ENCODE measurements at regions not wholly inside any gene's neighbourhood (a gene's known extent, or its start where the extent isn't known, plus 50 kb on each side); places are given as distances from the start of the nearest gene placed in this dataset.
A peak's percentile ranks its signal among the peaks of the same experiment; 100 is the strongest.

- no peak for DNase-seq
Measured at GRCh38 chr2:30371028-30371689, 75.9 kb upstream of the LCLAT1 start.

DNA sequence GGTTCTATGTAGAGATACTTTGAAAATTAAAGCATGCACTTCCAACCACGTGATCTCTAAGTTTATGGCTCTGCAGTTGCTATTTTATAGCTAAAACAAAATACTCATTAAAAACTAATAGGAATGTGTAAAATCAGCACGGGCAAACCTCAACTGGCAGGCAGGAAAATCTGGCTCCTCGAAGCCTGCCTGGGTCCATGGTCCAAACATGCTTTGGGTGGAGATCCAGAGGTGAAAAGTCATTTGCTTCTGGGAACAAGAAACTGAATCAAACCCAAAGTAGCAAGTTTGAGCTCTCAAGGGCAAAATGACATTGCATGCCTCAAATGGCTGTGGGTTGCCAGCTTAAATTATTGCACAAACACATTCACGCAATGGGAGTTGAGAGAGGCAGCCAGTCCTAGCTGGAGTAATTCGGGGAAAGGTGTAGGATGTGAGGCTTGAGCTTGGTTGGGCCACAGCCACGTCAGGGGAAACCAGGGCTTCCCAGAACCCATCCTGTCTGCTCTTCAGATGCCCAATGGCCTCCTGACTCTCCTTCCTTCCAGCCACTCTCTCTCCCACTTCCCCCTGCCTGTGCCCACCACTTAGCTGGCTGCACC is 75.2 kb upstream of the LCLAT1 start:
- DNase-seq: no peak

GRCh38 chr2:30372826-30373225 is 74.2 kb upstream of the LCLAT1 start:
- peak; percentile 29 for DNase-seq

- peak; percentile 42 for DNase-seq
Measured at GRCh38 chr2:30373881-30374302, 73.2 kb upstream of the LCLAT1 start.

DNA sequence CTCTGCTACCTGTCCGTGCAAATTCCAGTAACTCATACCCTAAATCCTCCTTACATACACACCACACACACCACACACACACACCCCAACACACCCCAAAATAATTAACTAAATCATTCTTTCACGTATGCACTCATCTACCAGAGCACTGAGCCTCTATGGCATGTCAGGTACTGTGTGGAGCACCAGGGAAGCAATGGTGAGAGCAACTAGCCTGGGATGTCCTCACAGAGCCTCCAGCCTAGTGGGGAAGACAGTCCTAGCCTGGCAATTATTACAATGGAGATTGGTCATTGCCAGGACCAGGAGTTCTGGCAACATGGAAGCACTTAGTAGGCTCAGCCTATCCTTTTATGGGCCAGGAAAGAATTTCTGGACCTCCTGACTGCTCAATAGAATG is 72.7 kb upstream of the LCLAT1 start:
- no peak for DNase-seq

- DNase-seq: no peak
Measured at GRCh38 chr2:30375915-30376314, 71.1 kb upstream of the LCLAT1 start.

DNA sequence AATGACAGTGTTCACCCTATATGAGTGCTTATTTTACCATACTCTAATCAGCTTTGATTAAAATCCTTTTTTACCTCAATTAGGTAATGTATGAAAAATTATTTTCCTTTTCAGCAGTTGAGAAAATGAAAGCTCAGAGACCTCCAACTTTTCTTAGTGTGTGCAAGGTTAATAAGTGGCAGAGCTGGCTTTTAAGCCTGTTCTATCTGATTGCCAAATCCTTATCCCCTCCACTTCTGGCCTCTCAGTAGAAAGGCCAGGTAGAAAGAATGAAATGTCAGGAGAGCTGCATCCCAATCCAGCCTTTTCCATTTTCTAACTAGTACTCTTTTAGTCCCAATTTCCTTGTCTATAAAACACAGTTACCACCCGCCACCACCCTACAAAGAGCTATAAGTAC is 67.6 kb upstream of the LCLAT1 start:
- DNase-seq: no peak

- no peak for DNase-seq
Measured at GRCh38 chr2:30380824-30381223, 66.2 kb upstream of the LCLAT1 start.

DNA sequence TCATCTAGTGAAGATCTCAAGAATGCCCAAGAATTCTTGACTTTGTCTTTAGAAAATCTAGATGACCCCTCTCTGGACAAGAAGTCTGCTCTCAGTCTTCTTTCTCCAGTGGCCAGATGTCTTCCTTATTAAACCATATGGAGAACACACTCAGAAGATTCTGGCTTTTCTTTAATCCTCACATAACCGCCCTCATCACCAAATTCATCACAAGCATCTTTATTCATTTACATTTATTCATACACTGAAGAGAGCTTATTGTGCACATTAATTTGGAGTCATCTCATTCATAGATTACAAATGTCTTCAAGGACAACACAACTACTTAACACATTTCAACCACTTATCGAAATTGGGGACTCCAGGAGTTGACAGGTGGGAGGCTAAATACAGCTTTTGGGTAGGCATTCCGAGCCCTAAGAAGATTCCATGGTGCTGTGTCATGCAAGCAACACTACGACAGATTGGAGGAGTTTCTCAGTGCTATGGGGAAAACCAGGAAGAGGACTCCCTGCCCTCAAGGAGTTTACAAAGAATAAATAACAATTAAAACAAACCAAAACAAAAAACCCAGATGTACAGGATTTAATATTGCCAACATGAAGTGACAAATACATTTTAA is 64.8 kb upstream of the LCLAT1 start:
- DNase-seq: no peak

DNA sequence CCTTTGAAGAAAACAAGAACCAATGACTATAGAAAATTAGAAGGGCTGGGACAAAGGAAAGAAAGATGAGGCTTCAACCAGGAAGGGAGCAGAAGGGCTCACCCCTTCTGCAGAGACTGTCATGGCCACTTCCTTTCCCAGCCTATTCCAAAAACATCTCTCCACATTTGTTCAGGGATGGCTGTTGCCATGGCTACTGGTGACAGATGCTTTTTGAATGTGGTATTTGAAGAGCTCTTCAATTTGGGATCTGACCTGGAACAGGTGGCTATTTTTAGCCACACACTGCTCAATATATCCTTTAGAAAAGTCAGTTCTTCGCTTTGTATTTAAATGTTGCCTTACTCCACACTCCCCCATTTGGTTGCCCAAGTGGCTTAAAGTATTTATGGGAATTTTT is 64.1 kb upstream of the LCLAT1 start:
- no peak for DNase-seq

GRCh38 chr2:30385327-30385726 is 61.7 kb upstream of the LCLAT1 start:
- DNase-seq: no peak

DNA sequence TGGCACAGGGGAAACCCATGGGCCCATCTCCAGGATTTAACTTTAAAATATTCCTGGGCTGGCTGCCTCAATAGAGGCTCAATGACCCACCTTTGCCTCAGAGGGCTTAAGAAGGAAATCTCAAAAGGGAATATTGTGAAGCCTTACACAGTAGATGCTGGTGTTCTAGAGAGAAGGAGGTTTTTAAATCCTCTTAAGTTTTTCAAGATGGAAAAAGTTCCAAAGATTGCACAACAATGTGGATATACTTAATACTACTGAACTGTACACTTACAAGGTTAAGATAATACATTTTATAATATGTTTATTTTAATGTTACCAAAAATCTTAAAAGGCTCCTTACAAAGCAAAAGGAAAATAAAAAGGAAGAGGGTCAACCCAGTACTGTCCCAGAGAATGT is 54.9 kb upstream of the LCLAT1 start:
- DNase-seq: no peak

GRCh38 chr2:30393510-30393909 is 53.5 kb upstream of the LCLAT1 start:
- DNase-seq: no peak

DNA sequence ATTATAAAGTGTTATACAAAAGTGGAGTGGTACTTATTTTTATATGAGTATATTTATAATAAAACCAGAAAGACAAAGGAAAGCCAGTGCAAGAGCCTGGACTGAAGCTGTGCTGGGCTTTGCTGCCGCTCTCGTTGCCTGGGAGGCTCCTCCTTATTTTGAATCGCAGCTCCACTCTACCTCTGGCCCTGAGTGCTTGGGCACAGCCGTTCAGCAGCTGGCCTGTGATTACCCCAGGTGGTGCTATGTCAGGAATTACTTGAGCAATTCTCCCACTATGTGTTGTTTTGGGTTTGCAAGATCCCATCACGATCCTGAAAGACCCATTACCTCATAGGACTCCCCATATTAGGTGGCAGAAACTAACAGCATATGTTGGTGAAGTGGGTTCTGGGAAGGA is 53.0 kb upstream of the LCLAT1 start:
- no peak for DNase-seq

DNA sequence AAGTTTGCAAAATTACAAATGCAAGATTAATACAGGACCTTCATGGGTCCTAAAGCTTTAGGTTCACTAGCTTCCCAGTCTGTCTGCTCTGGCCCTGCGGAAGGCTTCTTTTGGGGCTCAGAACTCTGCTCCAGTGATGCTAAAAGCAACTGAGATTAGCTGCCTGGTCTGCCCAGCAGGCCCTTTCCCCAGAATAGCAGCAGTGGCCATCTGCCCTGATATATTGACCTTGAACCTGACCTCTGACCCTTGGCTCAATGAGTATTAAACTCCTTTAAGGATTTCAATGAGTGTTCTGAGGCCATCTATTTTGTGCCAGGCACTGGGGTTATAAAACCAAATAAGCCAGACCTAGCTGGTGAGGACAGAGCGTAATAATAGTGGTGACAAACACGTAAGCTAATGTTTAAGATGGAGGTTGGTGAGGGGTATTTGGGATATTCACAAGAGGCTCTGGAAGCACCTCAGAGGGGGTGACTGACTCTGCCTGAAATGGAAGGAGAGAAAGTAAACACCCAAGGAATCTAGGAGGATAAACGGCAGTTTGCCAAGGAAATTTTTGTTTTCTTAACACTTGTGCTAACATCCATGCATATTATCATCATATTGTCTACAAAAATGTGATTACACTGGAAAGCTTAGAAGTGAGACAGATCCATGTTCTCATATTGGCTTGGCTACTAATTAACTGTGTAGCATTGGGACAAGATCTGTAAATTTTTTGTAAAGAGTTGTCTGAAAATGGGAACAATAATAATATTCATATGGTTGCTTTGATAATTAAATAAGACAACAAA is 50.4 kb upstream of the LCLAT1 start:
- DNase-seq: no peak

Measured in renal pelvis (tissue), 1 donor.